HCT116 (cell line): ENCODE measurements at regions not wholly inside any gene's neighbourhood (a gene's known extent, or its start where the extent isn't known, plus 50 kb on each side); places are given as distances from the start of the nearest gene placed in this dataset.

ENCODE experiments used
- ATAC-seq: fragments of 200-7000 bp; cut with Tn5 transposase; 2 replicates; pipeline ENCODE4 v1.9.1; 2020; ENCODE audit warnings: mild to moderate bottlenecking, moderate library complexity
- BruUV-seq: library from RNA; stranded (reverse); fragments of 400-500 nt; replicated peaks from 2 replicates; lab custom pipeline; 2021; lab: Mats Ljungman, UMichigan
- CTCF ChIA-PET: fragments of 300-600 bp; sonication (Branson Sonifier 250); formaldehyde crosslinking; loops from one replicate; lab custom pipeline; 2021; ENCODE audit warnings: antibody characterized with exemption; lab: Charles Lee
- POLR2A ChIA-PET: fragments of 300-600, 350-600 bp; sonication (Branson Sonifier 250); formaldehyde crosslinking; loops from one replicate; lab custom pipeline; 2021; ENCODE audit warnings: antibody characterized with exemption; lab: Charles Lee
- RAD21 ChIA-PET, 2 experiments: fragments of 300-600 bp; sonication (Branson Sonifier 250); formaldehyde crosslinking; loops; one replicate each; lab custom pipeline; 2023; ENCODE audit warnings: low total read pairs in 2 of 2; ENCODE audit not compliant: uncharacterized antibody in 2 of 2, unreplicated experiment in 2 of 2, low non-redundant PET in 1 of 2; lab: Charles Lee
- DNase-seq: peaks from one replicate; pipeline ENCODE4 v3.0.0-alpha.2; 2010; ENCODE audit warnings: low read depth, low spot score
- H2AFZ ChIP-seq: fragments of 200-600 bp; shearing (Covaris generic), sonication (generic); 2 replicates; pipeline ENCODE4 v1.6.1; 2017; ENCODE audit warnings: low read depth, mixed run types, mixed read lengths, antibody characterized with exemption, low read length; ENCODE audit not compliant: poor library complexity, severe bottlenecking
- H3K27ac ChIP-seq: 2 replicates; pipeline ENCODE4 v1.5.1; 2012; ENCODE audit warnings: low read depth, low read length
- H3K27me3 ChIP-seq: fragments of 200-600 bp; sonication (generic); 2 replicates; pipeline ENCODE4 v1.6.1; 2016; ENCODE audit warnings: mixed run types, low read length, mixed read lengths; ENCODE audit not compliant: insufficient read depth
- H3K36me3 ChIP-seq, 2 experiments: fragments of 200-500 bp in 1 of 2; fragments of 200-600 bp in 1 of 2; sonication (Bioruptor generic) in 1 of 2; sonication (generic) in 1 of 2; 2 replicates each; pipeline versions ENCODE4 v1.5.1 to v1.6.1; 2014 to 2016; ENCODE audit warnings: low read length in 2 of 2, inconsistent platforms in 1 of 2, mixed read lengths in 1 of 2, mixed run types in 1 of 2; ENCODE audit not compliant: insufficient read depth in 2 of 2, control insufficient read depth in 1 of 2
- H3K4me1 ChIP-seq, 2 experiments: fragments of 200-600 bp in 1 of 2; sonication (generic) in 1 of 2; 2 replicates each; pipeline versions ENCODE4 v1.5.1 to v1.6.1; 2012 to 2017; ENCODE audit warnings: low read length in 2 of 2, inconsistent platforms in 1 of 2, mild to moderate bottlenecking in 1 of 2, mixed read lengths in 1 of 2, mixed run types in 1 of 2, moderate library complexity in 1 of 2; ENCODE audit not compliant: insufficient read depth in 2 of 2, control insufficient read depth in 1 of 2
- H3K4me2 ChIP-seq: fragments of 200-600 bp; sonication (generic); 2 replicates; pipeline ENCODE4 v1.6.1; 2017; ENCODE audit warnings: mixed run types, low read length, mixed read lengths
- H3K4me3 ChIP-seq, 2 experiments: fragments of 200-600 bp in 1 of 2; sonication (generic) in 1 of 2; replicated peaks in 1 of 2; 2 replicates each; pipeline ENCODE4 v1.5.1; 2011 to 2016; ENCODE audit warnings: low read length in 2 of 2, control low read depth in 1 of 2, low read depth in 1 of 2, mild to moderate bottlenecking in 1 of 2, mixed read lengths in 1 of 2, mixed run types in 1 of 2
- H3K79me2 ChIP-seq: fragments of 200-600 bp; sonication (generic); 2 replicates; pipeline ENCODE4 v1.6.1; 2017; ENCODE audit warnings: mild to moderate bottlenecking, mixed run types, low read length, moderate library complexity, mixed read lengths; ENCODE audit not compliant: insufficient read depth
- H3K9ac ChIP-seq: fragments of 200-600 bp; sonication (generic); 2 replicates; pipeline ENCODE4 v1.6.1; 2016; ENCODE audit warnings: low read length, mixed read lengths
- H3K9me2 ChIP-seq: fragments of 200-600 bp; sonication (generic), shearing (Covaris generic); 2 replicates; pipeline ENCODE4 v1.6.1; 2017; ENCODE audit warnings: mixed run types, mild to moderate bottlenecking, moderate library complexity; ENCODE audit not compliant: insufficient read depth
- H3K9me3 ChIP-seq, 2 experiments: fragments of 200-500 bp in 1 of 2; fragments of 200-600 bp in 1 of 2; sonication (Bioruptor generic) in 1 of 2; sonication (generic) in 1 of 2; 2 replicates each; pipeline ENCODE4 v1.6.1; 2014 to 2017; ENCODE audit warnings: low read length in 2 of 2, mixed read lengths in 2 of 2, inconsistent platforms in 1 of 2, low read depth in 1 of 2, mild to moderate bottlenecking in 1 of 2, mixed run types in 1 of 2, moderate library complexity in 1 of 2; ENCODE audit not compliant: control insufficient read depth in 1 of 2, insufficient read depth in 1 of 2
- H4K20me1 ChIP-seq: fragments of 200-600 bp; sonication (generic), shearing (Covaris generic); 2 replicates; pipeline ENCODE4 v1.6.1; 2017; ENCODE audit warnings: mixed run types, mild to moderate bottlenecking, moderate library complexity; ENCODE audit not compliant: insufficient read depth
- CEBPB ChIP-seq: IDR thresholded peaks from 2 replicates; pipeline ENCODE4 v1.6.1; 2012; ENCODE audit warnings: low read depth
- CTCF ChIP-seq, 3 experiments: fragments of 200-600 bp in 1 of 3; sonication (generic) in 1 of 3; IDR thresholded peaks in 2 of 3; conservative IDR thresholded peaks in 1 of 3; 2 replicates each; pipeline ENCODE4 v1.5.1; 2012 to 2017; ENCODE audit warnings: low read depth in 2 of 3, low read length in 2 of 3, antibody characterized with exemption in 1 of 3, borderline replicate concordance in 1 of 3, control low read depth in 1 of 3, mild to moderate bottlenecking in 1 of 3, mixed read lengths in 1 of 3, mixed run types in 1 of 3, moderate library complexity in 1 of 3; ENCODE audit not compliant: insufficient read depth in 1 of 3
- EZH2 ChIP-seq: fragments of 200-600 bp; sonication (generic); IDR thresholded peaks from 2 replicates; pipeline ENCODE4 v1.6.1; 2017; ENCODE audit warnings: antibody characterized with exemption, mixed run types
- EZH2phosphoT487 ChIP-seq: fragments of 200-600 bp; IDR thresholded peaks from 2 replicates; pipeline ENCODE4 v1.6.1; 2018; ENCODE audit warnings: antibody characterized with exemption, borderline replicate concordance
- POLR2AphosphoS5 ChIP-seq: IDR thresholded peaks from 2 replicates; pipeline ENCODE4 v1.6.1; 2011; ENCODE audit warnings: mild to moderate bottlenecking, low read depth, low read length, moderate library complexity
- RAD21 ChIP-seq: IDR thresholded peaks from 2 replicates; pipeline ENCODE4 v1.6.1; 2012; ENCODE audit warnings: low read depth, mild to moderate bottlenecking
- SP1 ChIP-seq: IDR thresholded peaks from 2 replicates; pipeline ENCODE4 v1.6.1; 2012; ENCODE audit warnings: low read depth
- SRF ChIP-seq: IDR thresholded peaks from 2 replicates; pipeline ENCODE4 v1.6.1; 2012; ENCODE audit warnings: low read depth
- TCF7L2 ChIP-seq: IDR thresholded peaks from 2 replicates; pipeline ENCODE4 v1.7.0; 2011; ENCODE audit warnings: borderline replicate concordance, inconsistent platforms; ENCODE audit not compliant: insufficient read depth, insufficient read length; ENCODE audit errors: extremely low read depth
- ZBTB33 ChIP-seq: IDR thresholded peaks from 2 replicates; pipeline ENCODE4 v1.6.1; 2011; ENCODE audit warnings: mild to moderate bottlenecking, low read length, moderate library complexity; ENCODE audit not compliant: insufficient replicate concordance; ENCODE audit errors: extremely low read depth
- ZFX ChIP-seq: fragments of 450-650 bp; IDR thresholded peaks from 2 replicates; pipeline ENCODE4 v1.6.1; 2017
- intact Hi-C: fragments of 100-400 bp; cut with micrococcal nuclease; formaldehyde crosslinking; loops from 2 replicates; pipeline ENCODE4 v1.10.0; 2022

GRCh38 chr3:130242850-130243569, 102.5 kb upstream of the COL6A5 start:
- DNase-seq: no peak
- H3K9ac ChIP-seq: no peak overlapping the region
- H3K27me3 ChIP-seq: 0 out of 2 replicates have a peak, but pooled peaks cover 18% of the 10 kb centered on the region
- no peaks in the 10 kb centered on the region for H3K9me3 ChIP-seq
- RAD21 ChIA-PET: no interaction called here
- H3K9me2 ChIP-seq: no peaks in the 10 kb centered on the region
- H3K27ac ChIP-seq: no peak overlapping the region
- BruUV-seq: no TSS peak
- H4K20me1 ChIP-seq: no peaks in the 10 kb centered on the region
- H2AFZ ChIP-seq: no peak overlapping the region
- no peak overlapping the region for H3K4me3 ChIP-seq
- no peak for TF ChIP-seq TCF7L2
- TF ChIP-seq SP1: no peak
- TF ChIP-seq CTCF (IDR thresholded peaks at IDR 0.05 in 2 of 3, conservative IDR thresholded peaks at IDR 0.05 in 1 of 3; ENCODE audit: borderline replicate concordance in 1 of 3, insufficient read depth in 1 of 3, low read depth in 2 of 3, low read length in 2 of 3): peak in 2 of 3 experiments; percentile 20 to 24; a peak in 1 of 6 replicates
- peak; percentile 53 for TF ChIP-seq RAD21
- no peak for TF ChIP-seq EZH2
- TF ChIP-seq, all 23 proteins: peak for 2
- no peaks in the 10 kb centered on the region for H3K36me3 ChIP-seq
- H3K4me2 ChIP-seq: no peak overlapping the region
- ChIA-PET CTCF (no interaction called here), POLR2A (no interaction called here)
- no peaks in the 10 kb centered on the region for H3K79me2 ChIP-seq
- ATAC-seq: peak; percentile 69
- intact Hi-C loops: no loop called here
- H3K4me1 ChIP-seq: no peaks in the 10 kb centered on the region

DNA sequence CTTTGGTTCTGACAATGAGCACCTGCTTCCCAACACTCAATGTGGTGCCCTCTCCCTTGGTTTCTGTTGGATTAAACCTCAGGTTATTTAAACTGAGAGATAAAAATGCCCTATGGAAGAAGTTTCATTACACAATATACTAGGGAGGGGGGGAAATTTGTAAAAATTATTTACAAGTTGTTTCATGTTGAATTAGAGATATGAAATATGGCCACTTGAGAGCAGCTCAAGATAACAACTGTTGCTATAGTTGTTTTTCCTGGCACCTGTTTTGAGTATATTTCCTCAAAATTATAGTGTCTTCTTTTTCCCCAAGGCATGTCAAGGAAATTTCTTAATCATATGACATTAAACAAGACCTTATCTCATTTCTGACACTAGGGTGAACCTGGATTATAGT, 101.7 kb upstream of the COL6A5 start:
- BruUV-seq: no TSS peak
- no peak for TF ChIP-seq TCF7L2
- TF ChIP-seq POLR2AphosphoS5: no peak
- TF ChIP-seq SP1: no peak
- no peak for TF ChIP-seq CEBPB
- TF ChIP-seq ZBTB33: no peak
- no peak for TF ChIP-seq SRF
- TF ChIP-seq ZFX: no peak
- no peak for TF ChIP-seq EZH2
- TF ChIP-seq EZH2phosphoT487: no peak

More for the DNA sequence above, 101.7 kb upstream of the COL6A5 start:
- H3K9me3 ChIP-seq: no peaks in the 10 kb centered on the region
- POLR2A ChIA-PET: no interaction called here
- no peak overlapping the region for H3K27ac ChIP-seq
- H3K4me1 ChIP-seq: no peaks in the 10 kb centered on the region
- 0 out of 2 replicates have a peak, but pooled peaks cover 23% of the 10 kb centered on the region for H3K27me3 ChIP-seq
- no peaks in the 10 kb centered on the region for H4K20me1 ChIP-seq
- H3K9ac ChIP-seq: no peak overlapping the region
- intact Hi-C loops: no loop called here
- H3K36me3 ChIP-seq: no peaks in the 10 kb centered on the region
- no peaks in the 10 kb centered on the region for H3K79me2 ChIP-seq
- H2AFZ ChIP-seq: no peak overlapping the region
- no peak for DNase-seq
- no peak overlapping the region for H3K4me2 ChIP-seq
- CTCF ChIA-PET: no interaction called here
- ATAC-seq: no peak
- no peak overlapping the region for H3K4me3 ChIP-seq
- no peaks in the 10 kb centered on the region for H3K9me2 ChIP-seq
- RAD21 ChIA-PET: no interaction called here
